GM18499 (cell line): ENCODE measurements at regions not wholly inside any gene's neighbourhood (a gene's known extent, or its start where the extent isn't known, plus 50 kb on each side); places are given as distances from the start of the nearest gene placed in this dataset.

Source experiments
- ATAC-seq: cut with Tn5 transposase; IDR thresholded peaks from one replicate; pipeline ENCODE4 v1.9.1; 2021; ENCODE audit warnings: moderate number of reproducible peaks; ENCODE audit not compliant: insufficient read depth, unreplicated experiment

DNA sequence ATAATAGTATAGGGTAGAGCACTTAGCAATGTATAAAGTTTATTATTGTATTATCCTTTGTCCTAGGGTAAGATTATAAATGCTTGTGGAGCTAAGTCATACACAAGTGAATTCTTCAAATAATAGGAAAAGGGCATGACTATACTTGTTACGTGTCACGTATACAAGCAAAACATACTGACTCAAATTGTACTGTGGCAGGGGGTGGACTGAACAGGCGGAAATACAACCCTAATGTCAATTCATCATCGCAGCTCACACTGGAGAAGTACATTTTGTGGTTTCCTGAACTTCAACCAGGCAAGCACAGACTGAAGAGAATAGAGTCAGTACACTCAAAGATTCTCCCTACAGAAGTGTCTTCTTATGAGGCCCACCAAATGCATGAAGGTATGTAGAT lies 201.0 kb downstream of the MBD2 start:
- ATAC-seq = no peak

DNA sequence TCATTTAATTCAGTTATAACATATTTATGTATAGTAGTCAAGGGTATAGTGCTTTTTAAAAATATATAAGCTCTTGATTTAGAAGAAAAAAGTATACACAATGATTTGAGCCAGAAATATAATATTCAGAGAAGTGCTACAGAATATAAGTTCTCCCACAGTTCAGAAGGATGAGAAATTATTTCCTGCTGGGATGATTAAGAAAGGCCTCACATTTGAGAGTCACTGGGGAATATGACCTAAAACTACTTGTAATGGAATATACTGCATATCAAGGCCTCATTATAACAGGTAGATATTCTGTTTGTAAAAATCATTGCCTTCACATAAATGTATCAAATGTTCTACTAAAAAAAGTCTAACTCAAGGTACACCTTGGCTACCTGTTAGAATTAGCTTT lies 203.5 kb downstream of the MBD2 start:
- ATAC-seq = no peak

DNA sequence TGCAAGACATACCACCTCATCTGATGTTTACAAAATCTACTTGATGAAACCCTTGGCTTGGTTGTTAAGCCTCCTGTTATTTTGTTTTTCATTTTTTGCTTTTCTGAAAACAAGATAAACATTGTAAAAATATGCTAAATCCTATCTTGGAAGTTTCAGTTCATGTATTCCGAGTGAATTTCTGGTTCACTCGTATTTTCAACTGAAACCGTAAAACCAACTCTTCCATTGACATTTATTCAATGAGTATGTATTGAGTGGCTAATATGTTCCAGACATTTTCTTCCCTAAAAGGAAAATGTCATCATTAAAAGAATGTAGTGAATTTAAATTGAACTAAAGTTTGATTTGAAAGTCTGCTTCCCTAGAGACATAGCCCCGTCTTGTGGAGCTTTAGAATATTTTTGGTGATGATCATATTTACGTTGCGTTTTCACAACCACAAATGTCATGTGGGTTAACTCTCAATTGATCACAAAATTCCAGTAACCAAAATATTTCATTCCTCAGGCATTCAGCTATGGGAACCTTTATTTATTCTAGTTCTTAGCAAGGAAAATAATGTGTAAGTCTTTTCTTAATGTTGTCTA lies 204.2 kb downstream of the MBD2 start:
- no peak for ATAC-seq

DNA sequence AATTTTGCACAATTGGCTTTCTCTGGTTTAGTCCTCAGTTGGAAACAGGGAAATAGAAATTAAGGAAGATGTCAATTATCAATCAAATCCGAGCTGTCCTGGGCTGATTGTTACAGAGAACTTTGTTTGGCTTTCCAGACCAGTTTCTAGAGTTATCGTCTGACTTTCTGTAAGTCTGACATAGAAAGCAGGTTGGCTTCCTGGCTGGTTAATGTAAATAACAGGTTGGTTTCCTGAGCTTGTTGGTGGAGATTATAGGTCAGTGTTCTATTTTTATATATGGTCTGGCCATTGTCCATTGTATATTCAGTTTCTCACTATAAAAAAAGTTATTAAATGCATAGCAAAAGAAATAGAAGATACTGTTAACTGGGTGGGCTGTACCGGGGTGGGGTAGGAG lies 204.8 kb downstream of the MBD2 start:
- ATAC-seq = no peak

DNA sequence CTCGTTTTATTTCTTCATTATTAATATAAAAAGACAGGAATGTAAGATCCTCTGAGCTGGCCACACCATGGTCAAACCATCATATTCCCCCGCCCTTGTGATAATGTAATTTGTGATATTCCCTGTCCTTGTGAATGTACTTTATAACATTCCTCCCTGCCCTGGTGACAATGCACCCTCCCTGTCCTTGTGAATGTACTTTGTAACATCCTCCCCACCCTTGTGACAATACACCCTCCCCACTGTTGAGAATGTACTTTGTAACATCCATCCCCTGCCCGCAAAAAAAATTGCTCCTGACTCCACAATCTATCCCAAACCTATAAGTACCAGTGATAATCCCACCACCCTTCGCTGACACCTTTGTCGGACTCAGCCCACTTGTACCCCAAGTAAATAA lies 211.0 kb downstream of the MBD2 start:
- no peak for ATAC-seq

DNA sequence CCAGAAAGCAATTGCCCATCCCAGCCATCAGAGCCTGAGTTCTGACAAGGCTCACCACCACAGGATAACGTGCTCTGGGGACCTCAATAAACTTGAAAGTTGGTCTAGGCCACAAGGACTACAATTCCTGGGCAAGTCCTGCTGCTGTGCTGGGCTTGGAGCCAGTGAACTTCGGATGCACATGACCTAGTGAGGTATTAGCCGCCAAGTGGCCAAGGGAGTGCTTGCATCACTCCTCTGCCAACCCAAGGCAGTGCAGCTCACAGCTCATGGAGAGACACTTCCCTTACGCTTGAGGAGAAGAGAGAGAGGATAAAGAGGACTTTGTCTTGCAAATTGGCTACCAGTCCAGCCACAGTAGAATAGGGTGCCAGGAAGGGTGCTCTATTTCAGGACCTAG lies 219.6 kb downstream of the MBD2 start:
- ATAC-seq = no peak

DNA sequence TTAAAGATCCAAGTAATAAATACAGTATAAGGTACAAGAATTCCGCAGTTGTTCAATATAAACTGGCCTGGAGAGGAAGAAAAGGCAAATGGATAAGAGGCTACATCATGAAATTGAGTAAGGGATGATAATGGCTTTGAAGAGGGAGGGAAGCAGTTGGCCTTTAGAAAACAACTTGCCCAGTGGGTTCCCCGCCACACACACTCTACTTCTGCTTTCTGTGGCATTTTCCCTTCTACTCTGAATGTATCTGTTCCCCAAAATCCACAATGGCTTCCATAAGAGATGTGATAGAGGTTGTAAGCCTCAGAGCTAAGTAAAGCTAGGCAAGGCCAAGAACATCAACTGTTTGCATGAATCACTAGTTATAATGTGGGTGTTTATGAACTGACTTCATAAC lies 221.3 kb downstream of the MBD2 start:
- ATAC-seq = no peak

DNA sequence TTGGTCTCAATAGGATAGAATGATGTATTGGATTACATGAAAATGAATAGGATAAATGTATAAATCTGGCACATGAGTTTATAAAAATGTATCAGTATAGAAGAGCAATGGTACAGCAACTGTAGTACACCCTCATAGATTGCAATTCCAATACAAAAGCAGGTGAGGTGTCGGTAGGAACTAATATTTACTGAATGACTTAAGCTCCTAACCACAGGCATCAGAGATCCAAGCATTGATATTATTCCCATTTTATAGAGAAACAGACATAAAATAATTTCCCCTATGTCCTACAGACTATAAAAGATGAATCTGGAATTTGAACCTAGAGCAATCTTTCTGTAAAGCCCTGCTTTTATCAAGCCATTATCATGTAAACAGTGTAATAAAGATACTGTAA lies 227.4 kb downstream of the MBD2 start:
- ATAC-seq = no peak

DNA sequence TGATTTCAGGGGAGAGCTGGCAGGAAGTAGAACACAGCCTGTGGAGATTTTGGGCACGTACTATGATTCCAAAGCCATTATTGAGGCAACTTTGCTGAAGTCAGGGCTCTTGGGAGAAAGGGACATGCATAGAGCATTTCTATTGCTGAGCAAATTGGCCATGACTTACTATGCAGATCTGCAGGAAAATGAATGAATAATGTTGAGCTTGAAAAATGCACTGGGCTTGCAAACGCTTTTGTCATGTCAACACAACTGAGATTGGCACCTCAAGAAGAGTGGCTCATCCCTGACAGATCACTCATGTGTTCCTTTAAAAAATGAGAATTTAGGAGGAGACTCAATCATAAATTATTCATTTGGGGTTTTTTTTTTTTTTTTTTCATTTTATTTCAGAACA lies 230.5 kb downstream of the MBD2 start:
- ATAC-seq = no peak

DNA sequence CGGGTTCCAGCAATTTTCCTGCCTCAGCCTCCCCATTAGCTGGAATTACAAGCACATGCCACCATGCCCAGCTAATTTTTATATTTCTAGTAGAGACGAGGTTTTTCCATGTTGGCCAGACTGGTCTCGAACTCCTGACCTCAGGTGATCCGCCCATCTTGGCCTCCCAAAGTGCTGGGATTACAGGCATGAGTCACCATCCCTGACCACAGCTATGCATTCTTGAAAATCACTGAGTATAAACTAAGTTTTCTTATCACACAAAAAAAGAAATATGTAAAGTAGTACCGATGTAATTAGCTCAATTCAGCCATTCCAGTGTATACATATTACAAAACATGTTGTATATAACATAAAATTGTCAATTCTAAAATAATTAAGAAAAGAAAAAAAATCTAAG lies 232.7 kb downstream of the MBD2 start:
- no peak for ATAC-seq

DNA sequence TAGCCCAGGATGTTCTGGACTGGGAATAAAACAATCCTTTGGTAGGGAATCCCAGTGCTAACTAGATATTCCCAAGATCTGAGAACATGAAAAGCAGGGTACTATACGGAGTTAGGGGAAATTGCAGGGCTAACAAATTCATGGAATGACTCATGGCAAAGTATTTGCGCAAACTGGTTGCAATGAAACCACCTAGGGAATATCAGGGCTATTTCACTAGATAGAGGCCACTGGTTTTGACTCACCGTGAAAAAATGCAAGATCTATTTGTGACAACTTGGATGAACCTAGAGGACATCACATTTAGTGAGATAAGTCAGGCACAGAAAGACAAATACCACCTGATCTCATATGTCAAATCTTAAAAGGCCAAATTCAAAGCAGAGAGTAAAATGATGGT lies 233.3 kb downstream of the MBD2 start:
- ATAC-seq = no peak

DNA sequence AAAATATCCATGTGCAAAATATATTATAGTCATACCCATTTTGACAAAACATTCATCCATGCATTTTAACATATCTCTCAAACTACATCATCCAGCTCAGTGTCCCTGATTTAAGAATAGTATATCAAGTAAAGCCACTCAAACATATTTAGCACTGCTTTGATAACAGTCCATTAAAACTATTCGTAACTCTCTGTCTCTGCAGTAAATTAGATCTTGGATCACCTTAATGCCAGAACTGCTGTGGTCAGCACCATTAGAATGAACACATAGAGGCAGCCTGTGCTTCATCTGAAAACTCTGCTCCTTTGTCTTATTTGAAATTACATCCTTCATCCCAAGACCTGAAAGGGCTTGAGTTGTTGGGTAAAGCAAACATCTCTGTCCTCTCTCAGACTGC lies 234.0 kb downstream of the MBD2 start:
- no peak for ATAC-seq

DNA sequence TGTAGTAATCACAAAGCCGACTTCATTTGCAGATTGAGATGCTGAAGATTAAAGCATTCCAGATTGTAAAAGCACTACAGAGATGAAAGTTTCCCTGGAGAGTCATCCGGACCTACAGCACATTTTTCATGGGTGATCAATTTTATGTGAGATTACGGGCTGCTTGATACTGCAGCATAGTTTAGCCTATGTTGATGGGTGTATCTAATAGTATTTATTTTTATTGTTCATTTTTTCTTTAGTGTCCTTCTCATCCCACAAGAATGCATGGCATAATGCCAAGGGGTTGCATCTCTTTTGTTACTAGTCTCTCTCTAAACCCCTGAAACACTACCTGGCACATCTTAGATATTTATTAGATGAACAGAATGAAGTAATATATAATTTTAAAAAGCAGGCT lies 240.4 kb downstream of the MBD2 start:
- ATAC-seq = no peak

DNA sequence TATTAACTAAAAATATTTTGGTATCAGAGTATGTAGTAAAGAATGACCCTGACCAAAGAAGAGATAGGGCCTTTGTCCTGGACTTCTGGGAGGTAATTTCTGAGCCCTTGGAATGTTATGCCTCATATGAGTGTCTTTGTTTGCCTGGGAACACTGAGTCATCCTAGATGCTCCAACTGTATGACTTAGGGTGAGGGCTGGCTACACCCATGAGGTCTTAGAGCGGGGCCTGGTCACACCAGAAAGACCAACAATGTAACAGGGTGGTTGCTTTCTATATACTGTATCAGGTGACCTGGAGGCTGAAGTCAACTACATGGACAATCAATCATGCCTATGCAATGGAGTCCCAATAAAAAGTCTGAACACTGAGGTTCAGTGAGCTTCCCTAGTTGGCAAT lies 253.1 kb downstream of the MBD2 start:
- ATAC-seq = no peak

DNA sequence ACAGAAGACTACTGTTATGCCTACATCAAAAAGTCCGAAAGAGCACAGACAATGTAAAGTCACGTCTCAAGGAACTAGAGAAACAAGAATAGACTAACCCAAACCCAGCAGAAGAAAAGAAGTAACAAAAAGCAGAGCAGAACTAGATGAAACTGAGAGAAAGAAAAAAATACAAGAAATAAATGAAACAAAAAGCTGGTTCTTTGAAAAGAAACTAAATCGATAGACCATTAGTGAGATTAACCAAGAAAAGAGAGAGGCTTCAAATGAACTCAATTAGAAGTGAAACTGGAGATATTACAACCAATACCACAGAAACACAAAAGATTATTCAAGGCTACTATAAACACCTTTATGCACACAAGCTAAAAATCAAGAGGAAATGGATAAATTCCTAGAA lies 271.8 kb downstream of the MBD2 start:
- peak; percentile 46 for ATAC-seq

DNA sequence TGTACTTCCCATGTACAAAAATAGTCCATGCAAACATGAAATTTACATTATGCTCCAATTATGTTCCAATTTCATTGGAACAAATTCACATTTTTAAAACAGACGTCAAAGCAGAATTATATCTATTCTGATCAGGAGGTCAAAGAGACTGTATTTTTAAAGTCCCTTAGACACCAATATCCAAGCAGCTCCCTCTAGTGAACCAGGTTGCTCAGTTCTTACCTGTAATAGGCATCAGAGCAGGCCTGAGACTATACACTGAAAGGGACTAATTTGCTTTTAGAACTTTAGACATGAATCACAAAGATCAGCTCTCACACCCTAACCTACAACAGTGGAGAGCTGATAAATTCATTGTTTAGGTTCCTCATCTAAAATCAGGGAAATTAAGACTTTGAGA lies 273.9 kb downstream of the MBD2 start:
- no peak for ATAC-seq

DNA sequence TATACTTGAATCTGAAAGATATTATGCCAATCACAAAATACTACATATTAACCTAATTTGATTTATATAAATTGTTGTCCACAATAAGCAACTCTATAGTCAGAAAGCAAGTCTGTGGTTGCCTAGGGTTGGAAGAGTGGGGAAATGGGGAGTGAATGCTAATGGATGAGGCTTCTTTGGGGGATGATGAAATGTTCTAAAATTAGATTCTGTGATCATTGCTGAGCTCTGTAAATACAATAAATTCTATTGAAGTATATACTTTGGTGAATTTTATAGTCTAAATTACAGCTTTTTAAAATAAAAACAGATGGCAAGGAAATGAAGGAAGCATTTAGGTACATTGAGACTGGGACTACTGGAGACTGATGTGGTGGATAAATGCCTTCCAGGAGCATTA lies 275.5 kb downstream of the MBD2 start:
- no peak for ATAC-seq

DNA sequence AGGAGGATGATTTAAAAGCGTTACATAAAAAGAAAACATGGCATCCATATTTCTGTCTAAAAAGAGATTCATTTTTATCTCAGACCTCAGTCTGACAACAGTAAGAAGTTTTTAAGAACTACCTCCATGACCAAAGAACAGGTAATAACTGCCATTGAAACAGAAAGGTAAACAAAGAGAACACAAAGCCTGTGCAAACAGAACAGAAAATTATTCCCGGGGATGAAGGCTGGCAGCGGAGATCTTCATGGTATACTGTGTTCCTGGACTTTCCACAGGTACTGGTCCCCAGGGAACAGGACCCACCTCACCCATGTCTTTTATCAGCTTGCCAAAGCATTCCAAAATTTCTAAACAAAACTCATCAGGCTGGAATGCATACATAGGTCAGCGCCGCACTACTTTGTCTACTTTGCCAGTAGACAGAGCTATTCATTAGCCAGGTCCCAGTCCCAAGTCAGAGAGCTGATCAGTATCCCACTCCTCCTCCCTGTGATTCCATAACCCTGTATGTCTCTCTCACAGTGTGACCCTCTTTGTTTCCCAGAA lies 277.3 kb downstream of the MBD2 start:
- no peak for ATAC-seq

DNA sequence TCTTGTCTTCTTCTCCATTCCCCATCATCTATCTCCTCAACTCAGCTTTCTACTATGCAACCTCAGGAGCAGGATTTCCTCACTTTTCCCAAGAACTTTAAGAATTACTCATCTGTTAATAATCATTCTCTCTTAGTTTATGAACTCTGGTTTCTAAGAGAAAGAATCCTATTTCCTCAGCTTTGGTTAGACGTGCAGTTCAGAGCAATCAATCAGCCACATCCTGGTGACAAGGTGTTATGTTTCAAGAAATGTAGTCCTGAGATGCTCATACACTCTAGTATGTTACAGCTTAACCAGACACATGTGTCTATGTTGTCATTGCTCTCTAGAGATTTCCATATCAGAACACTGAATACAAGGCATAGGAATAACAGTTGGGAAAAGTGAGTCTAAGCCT lies 277.9 kb downstream of the MBD2 start:
- ATAC-seq = no peak

DNA sequence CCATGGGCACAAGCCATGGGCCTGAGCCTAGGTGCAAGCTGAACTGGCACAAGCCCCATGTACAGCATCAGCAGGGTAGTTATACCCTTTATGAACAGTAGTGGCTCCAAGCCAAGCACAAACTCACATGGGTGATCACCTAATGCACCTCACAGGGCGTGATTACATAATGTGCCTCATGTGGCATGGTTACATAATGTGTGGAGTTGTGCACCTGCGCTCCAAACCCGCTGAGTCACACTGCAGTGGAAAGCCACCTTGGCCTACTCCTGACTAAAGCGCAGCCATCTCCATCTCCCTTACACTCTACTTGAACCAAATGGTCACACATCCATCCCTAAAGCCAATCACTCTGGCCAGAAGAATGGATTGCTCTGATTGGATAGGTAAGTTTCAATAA lies 279.7 kb downstream of the MBD2 start:
- no peak for ATAC-seq

DNA sequence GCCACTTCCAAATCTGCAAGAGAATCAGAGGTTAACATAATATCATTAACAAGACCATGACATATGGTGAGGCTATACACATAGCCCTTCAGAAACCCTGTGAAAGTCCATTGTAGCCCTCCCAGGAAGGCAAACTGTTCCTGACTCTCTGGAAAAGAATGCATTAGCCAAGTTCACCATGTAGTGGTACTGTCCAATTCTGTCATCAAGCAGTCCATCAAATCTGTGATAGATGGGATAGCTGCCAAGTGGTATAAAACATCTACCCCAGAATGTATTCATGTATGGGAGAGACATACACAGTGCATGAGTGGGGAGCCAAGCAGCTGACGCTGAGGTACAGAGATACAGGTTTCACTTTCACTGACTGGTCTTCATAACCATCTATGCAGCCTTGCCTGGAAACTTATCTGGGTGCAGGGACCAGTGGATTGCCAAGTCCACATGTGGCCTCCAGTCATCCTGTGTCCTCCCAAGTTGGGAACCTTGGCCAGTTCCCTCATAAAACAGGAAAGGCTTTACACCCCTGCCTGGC lies 281.1 kb downstream of the MBD2 start:
- ATAC-seq = no peak

DNA sequence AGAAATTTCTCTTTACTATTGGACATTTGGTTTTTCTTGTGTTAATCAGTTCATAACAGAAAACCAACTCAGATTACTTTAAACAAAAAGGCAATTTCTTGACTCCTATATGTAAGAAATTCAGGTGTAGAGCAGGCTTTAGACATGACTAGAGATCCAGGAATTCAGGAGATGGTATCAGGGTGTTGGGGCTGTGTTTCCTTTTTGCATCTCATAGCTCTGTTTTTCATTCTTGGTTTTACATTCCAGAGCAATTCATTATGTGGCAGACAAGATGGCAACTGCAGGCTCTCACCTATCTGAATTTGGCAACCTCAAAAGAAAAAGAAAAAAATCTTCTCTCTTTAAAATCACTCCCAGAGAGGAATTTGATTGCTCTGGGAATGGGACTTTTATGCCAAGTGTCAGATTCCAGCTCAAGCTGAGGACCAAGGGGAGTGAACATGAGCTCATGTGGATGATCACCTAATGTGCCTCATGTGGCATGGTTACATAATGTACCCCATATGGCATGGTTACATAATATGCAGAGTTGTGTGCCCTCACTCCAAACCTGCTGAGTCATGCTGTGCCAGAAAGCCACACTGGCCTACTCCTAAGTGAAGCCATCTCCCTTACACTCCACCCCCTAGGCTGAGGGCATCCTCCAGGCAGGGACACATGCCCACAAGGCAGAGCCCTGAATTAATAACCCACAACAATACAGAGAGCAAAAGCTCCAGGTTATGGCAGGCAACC lies 282.7 kb downstream of the MBD2 start:
- no peak for ATAC-seq
